WTC11 (cell line): ENCODE measurements at regions not wholly inside any gene's neighbourhood (a gene's known extent, or its start where the extent isn't known, plus 50 kb on each side); places are given as distances from the start of the nearest gene placed in this dataset.

Experiments
- ATAC-seq: fragments of 200-7000 bp; cut with Tn5 transposase; 2 replicates; pipeline ENCODE4 v1.10.0; 2021; ENCODE audit warnings: mild to moderate bottlenecking, moderate library complexity
- CTCF ChIA-PET: fragments of 300-600 bp; sonication (Branson Sonifier 250); formaldehyde crosslinking; loops from one replicate; lab custom pipeline; 2021; ENCODE audit warnings: antibody characterized with exemption; lab: Charles Lee
- POLR2A ChIA-PET: fragments of 350-600 bp; sonication (Branson Sonifier 250); formaldehyde crosslinking; loops from one replicate; lab custom pipeline; 2021; ENCODE audit warnings: antibody characterized with exemption; lab: Charles Lee
- DNase-seq: peaks from one replicate; pipeline ENCODE4 v3.0.0; 2021; ENCODE audit warnings: low spot score
- H3K27ac Mint-ChIP-seq: 2 replicates; pipeline ENCODE4 v1.8.0; 2021; ENCODE audit warnings: mixed read lengths
- H3K27me3 Mint-ChIP-seq: 2 replicates; pipeline ENCODE4 v1.8.0; 2021; ENCODE audit warnings: low read depth, mild to moderate bottlenecking, moderate library complexity, mixed read lengths
- H3K36me3 Mint-ChIP-seq: 2 replicates; pipeline ENCODE4 v1.8.0; 2021; ENCODE audit warnings: mixed read lengths
- H3K4me1 Mint-ChIP-seq: 2 replicates; pipeline ENCODE4 v1.8.0; 2022; ENCODE audit warnings: mixed read lengths
- H3K4me3 Mint-ChIP-seq: 2 replicates; pipeline ENCODE4 v1.8.0; 2021; ENCODE audit warnings: mild to moderate bottlenecking, moderate library complexity, mixed read lengths
- H3K9me3 Mint-ChIP-seq: 2 replicates; pipeline ENCODE4 v1.8.0; 2021; ENCODE audit warnings: mixed read lengths
- CREM ChIP-seq: sonication (generic); formaldehyde crosslinking; IDR thresholded peaks from 2 replicates; pipeline ENCODE4 v1.8.1; 2022; ENCODE audit warnings: mild to moderate bottlenecking, missing genetic modification reagents, moderate library complexity
- ESRRA ChIP-seq: sonication (generic); formaldehyde crosslinking; IDR thresholded peaks from 2 replicates; pipeline ENCODE4 v1.8.1; 2022; ENCODE audit warnings: mild to moderate bottlenecking, missing genetic modification reagents, borderline replicate concordance
- GABPB1 ChIP-seq: sonication (generic); formaldehyde crosslinking; IDR thresholded peaks from 2 replicates; pipeline ENCODE4 v1.8.1; 2023; ENCODE audit warnings: mild to moderate bottlenecking, missing genetic modification reagents
- GRHL2 ChIP-seq: fragments of 250-450 bp; sonication (Bioruptor Pico); IDR thresholded peaks from 2 replicates; pipeline ENCODE4 v1.8.0; 2022; ENCODE audit warnings: mild to moderate bottlenecking, moderate library complexity; ENCODE audit not compliant: insufficient replicate concordance, severe bottlenecking
- MYBL2 ChIP-seq: sonication (generic); formaldehyde crosslinking; IDR thresholded peaks from 2 replicates; pipeline ENCODE4 v1.8.1; 2023; ENCODE audit warnings: mild to moderate bottlenecking, moderate library complexity, missing genetic modification reagents
- NFATC4 ChIP-seq: fragments of 250-450 bp; sonication (Bioruptor Pico); IDR thresholded peaks from 2 replicates; pipeline ENCODE4 v1.9.0; 2021; ENCODE audit warnings: mild to moderate bottlenecking
- NFE2L1 ChIP-seq: sonication (generic); formaldehyde crosslinking; IDR thresholded peaks from 2 replicates; pipeline ENCODE4 v1.8.1; 2023; ENCODE audit warnings: missing genetic modification reagents
- NFYB ChIP-seq: sonication (generic); formaldehyde crosslinking; conservative IDR thresholded peaks from 2 replicates; pipeline ENCODE4 v1.8.0; 2022; ENCODE audit warnings: low read depth, missing genetic modification reagents
- PRRX2 ChIP-seq: fragments of 250-450 bp; sonication (Bioruptor Pico); IDR thresholded peaks from 2 replicates; pipeline ENCODE4 v1.8.0; 2021; ENCODE audit warnings: mild to moderate bottlenecking
- RELA ChIP-seq: sonication (generic); formaldehyde crosslinking; IDR thresholded peaks from 2 replicates; pipeline ENCODE4 v1.8.1; 2022; ENCODE audit warnings: missing genetic modification reagents, mild to moderate bottlenecking, borderline replicate concordance
- SP1 ChIP-seq: sonication (generic); formaldehyde crosslinking; conservative IDR thresholded peaks from 2 replicates; pipeline ENCODE4 v1.8.1; 2022; ENCODE audit warnings: missing genetic modification reagents
- ZNF423 ChIP-seq: fragments of 250-450 bp; sonication (Bioruptor Pico); IDR thresholded peaks from 2 replicates; pipeline ENCODE4 v2.1.2; 2022; ENCODE audit warnings: mild to moderate bottlenecking, moderate library complexity
- TF ChIP-seq, protein P1 (sequence below): fragments of 250-450 bp; sonication (Bioruptor Pico); IDR thresholded peaks from 2 replicates; pipeline ENCODE4 v2.1.2; 2022; ENCODE audit warnings: mild to moderate bottlenecking, moderate library complexity
- TF ChIP-seq, protein P2 (sequence below): sonication (generic); formaldehyde crosslinking; IDR thresholded peaks from 2 replicates; pipeline ENCODE4 v1.8.0; 2022; ENCODE audit warnings: mild to moderate bottlenecking, missing genetic modification reagents
- TF ChIP-seq, protein P3 (sequence below): sonication (generic); formaldehyde crosslinking; IDR thresholded peaks from 2 replicates; pipeline ENCODE4 v1.8.1; 2023; ENCODE audit warnings: mild to moderate bottlenecking, moderate library complexity, missing genetic modification reagents
- TF ChIP-seq, protein P4 (sequence below): fragments of 250-450 bp; sonication (Bioruptor Pico); IDR thresholded peaks from 2 replicates; pipeline ENCODE4 v1.8.0; 2021; ENCODE audit warnings: mild to moderate bottlenecking
- TF ChIP-seq, protein P5 (sequence below): fragments of 250-450 bp; sonication (Bioruptor Pico); IDR thresholded peaks from 2 replicates; pipeline ENCODE4 v1.9.0; 2021; ENCODE audit warnings: mild to moderate bottlenecking
- TF ChIP-seq, protein P6 (sequence below): sonication (generic); formaldehyde crosslinking; IDR thresholded peaks from 2 replicates; pipeline ENCODE4 v1.8.1; 2022; ENCODE audit warnings: missing genetic modification reagents, borderline replicate concordance
- TF ChIP-seq, protein P7 (sequence below): sonication (generic); formaldehyde crosslinking; IDR thresholded peaks from 2 replicates; pipeline ENCODE4 v1.8.0; 2023; ENCODE audit warnings: missing genetic modification reagents
- TF ChIP-seq, protein P8 (sequence below): sonication (generic); formaldehyde crosslinking; IDR thresholded peaks from 2 replicates; pipeline ENCODE4 v1.8.1; 2023; ENCODE audit warnings: mild to moderate bottlenecking, missing genetic modification reagents, borderline replicate concordance
- TF ChIP-seq, protein P9 (sequence below): fragments of 200-600 bp; IDR thresholded peaks from 2 replicates; pipeline ENCODE4 v1.8.0; 2022; ENCODE audit warnings: antibody characterized with exemption

DNA sequence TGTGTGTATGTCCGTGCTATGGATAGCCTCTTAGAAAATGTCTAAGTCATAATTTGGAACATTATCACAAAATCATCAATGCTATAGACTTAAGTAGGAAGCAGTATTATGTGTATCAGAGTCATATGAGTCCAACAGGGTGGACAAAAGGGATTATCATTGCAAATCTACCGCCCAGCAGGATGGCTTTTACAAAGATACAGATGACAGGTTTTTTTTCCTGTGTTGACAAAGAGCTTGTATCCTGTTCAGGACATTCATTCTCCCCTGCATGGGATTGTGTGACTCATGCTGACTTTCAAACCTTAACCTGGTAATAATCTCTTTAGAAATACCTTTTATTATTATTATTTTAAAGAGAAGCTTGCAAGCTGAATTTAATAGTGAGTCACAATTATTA is 310.3 kb upstream of the GNPDA2 start:
- DNase-seq (no peak), ATAC-seq (no peak)
- Mint-ChIP-seq H3K27me3 (peaks cover 31% of the 10 kb centered on the region), H3K4me3 (no peak overlapping the region), H3K36me3 (peaks cover 9% of the 10 kb centered on the region; the same call in 1 of the 2 replicates), H3K27ac (no peak overlapping the region), H3K4me1 (peaks cover 8% of the 10 kb centered on the region), H3K9me3 (peaks cover 14% of the 10 kb centered on the region)
- CTCF ChIA-PET = no interaction called here
- POLR2A ChIA-PET = no interaction called here
- TF ChIP-seq, protein P1, sequence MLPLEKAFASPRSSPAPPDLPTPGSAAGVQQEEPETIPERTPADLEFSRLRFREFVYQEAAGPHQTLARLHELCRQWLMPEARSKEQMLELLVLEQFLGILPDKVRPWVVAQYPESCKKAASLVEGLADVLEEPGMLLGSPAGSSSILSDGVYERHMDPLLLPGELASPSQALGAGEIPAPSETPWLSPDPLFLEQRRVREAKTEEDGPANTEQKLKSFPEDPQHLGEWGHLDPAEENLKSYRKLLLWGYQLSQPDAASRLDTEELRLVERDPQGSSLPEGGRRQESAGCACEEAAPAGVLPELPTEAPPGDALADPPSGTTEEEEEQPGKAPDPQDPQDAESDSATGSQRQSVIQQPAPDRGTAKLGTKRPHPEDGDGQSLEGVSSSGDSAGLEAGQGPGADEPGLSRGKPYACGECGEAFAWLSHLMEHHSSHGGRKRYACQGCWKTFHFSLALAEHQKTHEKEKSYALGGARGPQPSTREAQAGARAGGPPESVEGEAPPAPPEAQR (CRISPR knock-in tag) = no peak
- no peak for TF ChIP-seq NFATC4 (CRISPR knock-in tag)
- TF ChIP-seq, protein P2, sequence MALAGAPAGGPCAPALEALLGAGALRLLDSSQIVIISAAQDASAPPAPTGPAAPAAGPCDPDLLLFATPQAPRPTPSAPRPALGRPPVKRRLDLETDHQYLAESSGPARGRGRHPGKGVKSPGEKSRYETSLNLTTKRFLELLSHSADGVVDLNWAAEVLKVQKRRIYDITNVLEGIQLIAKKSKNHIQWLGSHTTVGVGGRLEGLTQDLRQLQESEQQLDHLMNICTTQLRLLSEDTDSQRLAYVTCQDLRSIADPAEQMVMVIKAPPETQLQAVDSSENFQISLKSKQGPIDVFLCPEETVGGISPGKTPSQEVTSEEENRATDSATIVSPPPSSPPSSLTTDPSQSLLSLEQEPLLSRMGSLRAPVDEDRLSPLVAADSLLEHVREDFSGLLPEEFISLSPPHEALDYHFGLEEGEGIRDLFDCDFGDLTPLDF (CRISPR knock-in tag) = no peak
- no peak for TF ChIP-seq ESRRA
- TF ChIP-seq, protein P3, sequence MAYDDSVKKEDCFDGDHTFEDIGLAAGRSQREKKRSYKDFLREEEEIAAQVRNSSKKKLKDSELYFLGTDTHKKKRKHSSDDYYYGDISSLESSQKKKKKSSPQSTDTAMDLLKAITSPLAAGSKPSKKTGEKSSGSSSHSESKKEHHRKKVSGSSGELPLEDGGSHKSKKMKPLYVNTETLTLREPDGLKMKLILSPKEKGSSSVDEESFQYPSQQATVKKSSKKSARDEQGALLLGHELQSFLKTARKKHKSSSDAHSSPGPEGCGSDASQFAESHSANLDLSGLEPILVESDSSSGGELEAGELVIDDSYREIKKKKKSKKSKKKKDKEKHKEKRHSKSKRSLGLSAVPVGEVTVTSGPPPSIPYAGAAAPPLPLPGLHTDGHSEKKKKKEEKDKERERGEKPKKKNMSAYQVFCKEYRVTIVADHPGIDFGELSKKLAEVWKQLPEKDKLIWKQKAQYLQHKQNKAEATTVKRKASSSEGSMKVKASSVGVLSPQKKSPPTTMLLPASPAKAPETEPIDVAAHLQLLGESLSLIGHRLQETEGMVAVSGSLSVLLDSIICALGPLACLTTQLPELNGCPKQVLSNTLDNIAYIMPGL (CRISPR knock-in tag) = no peak
- no peak for TF ChIP-seq NFE2L1 (CRISPR knock-in tag)
- no peak for TF ChIP-seq MYBL2 (CRISPR knock-in tag)
- no peak for TF ChIP-seq NFYB (CRISPR knock-in tag)
- TF ChIP-seq, protein P4, sequence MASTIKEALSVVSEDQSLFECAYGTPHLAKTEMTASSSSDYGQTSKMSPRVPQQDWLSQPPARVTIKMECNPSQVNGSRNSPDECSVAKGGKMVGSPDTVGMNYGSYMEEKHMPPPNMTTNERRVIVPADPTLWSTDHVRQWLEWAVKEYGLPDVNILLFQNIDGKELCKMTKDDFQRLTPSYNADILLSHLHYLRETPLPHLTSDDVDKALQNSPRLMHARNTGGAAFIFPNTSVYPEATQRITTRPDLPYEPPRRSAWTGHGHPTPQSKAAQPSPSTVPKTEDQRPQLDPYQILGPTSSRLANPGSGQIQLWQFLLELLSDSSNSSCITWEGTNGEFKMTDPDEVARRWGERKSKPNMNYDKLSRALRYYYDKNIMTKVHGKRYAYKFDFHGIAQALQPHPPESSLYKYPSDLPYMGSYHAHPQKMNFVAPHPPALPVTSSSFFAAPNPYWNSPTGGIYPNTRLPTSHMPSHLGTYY = no peak
- TF ChIP-seq, protein P5, sequence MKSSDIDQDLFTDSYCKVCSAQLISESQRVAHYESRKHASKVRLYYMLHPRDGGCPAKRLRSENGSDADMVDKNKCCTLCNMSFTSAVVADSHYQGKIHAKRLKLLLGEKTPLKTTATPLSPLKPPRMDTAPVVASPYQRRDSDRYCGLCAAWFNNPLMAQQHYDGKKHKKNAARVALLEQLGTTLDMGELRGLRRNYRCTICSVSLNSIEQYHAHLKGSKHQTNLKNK (CRISPR knock-in tag) = no peak
- no peak for TF ChIP-seq ZNF423 (CRISPR knock-in tag)
- TF ChIP-seq, protein P6, sequence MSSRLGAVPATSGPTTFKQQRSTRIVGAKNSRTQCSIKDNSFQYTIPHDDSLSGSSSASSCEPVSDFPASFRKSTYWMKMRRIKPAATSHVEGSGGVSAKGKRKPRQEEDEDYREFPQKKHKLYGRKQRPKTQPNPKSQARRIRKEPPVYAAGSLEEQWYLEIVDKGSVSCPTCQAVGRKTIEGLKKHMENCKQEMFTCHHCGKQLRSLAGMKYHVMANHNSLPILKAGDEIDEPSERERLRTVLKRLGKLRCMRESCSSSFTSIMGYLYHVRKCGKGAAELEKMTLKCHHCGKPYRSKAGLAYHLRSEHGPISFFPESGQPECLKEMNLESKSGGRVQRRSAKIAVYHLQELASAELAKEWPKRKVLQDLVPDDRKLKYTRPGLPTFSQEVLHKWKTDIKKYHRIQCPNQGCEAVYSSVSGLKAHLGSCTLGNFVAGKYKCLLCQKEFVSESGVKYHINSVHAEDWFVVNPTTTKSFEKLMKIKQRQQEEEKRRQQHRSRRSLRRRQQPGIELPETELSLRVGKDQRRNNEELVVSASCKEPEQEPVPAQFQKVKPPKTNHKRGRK (CRISPR knock-in tag) = no peak
- TF ChIP-seq PRRX2 (CRISPR knock-in tag) = no peak
- no peak for TF ChIP-seq GABPB1 (CRISPR knock-in tag)
- TF ChIP-seq, protein P7, sequence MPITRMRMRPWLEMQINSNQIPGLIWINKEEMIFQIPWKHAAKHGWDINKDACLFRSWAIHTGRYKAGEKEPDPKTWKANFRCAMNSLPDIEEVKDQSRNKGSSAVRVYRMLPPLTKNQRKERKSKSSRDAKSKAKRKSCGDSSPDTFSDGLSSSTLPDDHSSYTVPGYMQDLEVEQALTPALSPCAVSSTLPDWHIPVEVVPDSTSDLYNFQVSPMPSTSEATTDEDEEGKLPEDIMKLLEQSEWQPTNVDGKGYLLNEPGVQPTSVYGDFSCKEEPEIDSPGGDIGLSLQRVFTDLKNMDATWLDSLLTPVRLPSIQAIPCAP = no peak

DNA sequence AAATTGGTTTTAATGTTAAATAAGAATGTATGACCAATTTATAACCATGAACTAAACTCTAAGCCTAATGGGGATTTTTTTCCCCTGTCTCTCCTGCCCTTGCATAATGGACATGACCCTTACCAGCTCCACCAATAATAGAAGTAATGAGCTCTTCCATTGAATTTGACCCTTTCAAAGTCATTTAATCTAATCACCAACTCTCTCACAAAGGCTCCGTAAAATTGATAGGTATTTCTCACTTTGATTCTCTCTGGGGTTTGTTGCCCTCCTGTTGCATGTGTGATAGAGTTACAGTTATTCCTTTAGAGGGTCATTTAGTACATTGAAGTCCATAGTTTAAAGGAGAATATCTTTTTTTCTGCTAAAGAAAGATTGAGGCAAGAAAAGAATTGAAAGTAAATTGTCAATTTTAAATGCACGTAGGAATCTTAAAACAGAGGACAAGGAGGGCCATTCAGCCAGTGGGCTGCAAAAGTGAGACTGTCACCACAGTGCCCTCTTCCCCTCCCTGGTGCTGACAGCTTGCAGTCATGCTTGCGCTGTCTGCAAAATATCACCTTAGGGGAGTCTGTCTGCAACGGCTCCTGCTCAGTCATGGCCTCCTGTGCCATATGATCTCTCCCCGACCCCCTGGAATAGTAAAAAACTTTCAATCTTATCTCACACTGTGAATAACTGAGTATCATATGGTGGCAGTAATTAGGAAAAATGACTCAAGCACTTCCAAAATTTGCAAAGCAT is 307.5 kb upstream of the GNPDA2 start:
- ChIA-PET CTCF (no interaction called here), POLR2A (no interaction called here)
- peaks cover 59% of the 10 kb centered on the region for H3K27me3 Mint-ChIP-seq
- DNase-seq = no peak
- H3K9me3 Mint-ChIP-seq = peaks cover 10% of the 10 kb centered on the region; the same call in 1 of the 2 replicates
- no peak overlapping the region for H3K4me3 Mint-ChIP-seq
- no peaks in the 10 kb centered on the region for H3K36me3 Mint-ChIP-seq
- no peak overlapping the region for H3K27ac Mint-ChIP-seq
- ATAC-seq = no peak; the same call in 1 of the 2 replicates
- peaks cover 17% of the 10 kb centered on the region for H3K4me1 Mint-ChIP-seq
- no peak for TF ChIP-seq GRHL2 (CRISPR knock-in tag)
- no peak for TF ChIP-seq RELA (CRISPR knock-in tag)
- no peak for TF ChIP-seq ESRRA
- TF ChIP-seq, protein P8, sequence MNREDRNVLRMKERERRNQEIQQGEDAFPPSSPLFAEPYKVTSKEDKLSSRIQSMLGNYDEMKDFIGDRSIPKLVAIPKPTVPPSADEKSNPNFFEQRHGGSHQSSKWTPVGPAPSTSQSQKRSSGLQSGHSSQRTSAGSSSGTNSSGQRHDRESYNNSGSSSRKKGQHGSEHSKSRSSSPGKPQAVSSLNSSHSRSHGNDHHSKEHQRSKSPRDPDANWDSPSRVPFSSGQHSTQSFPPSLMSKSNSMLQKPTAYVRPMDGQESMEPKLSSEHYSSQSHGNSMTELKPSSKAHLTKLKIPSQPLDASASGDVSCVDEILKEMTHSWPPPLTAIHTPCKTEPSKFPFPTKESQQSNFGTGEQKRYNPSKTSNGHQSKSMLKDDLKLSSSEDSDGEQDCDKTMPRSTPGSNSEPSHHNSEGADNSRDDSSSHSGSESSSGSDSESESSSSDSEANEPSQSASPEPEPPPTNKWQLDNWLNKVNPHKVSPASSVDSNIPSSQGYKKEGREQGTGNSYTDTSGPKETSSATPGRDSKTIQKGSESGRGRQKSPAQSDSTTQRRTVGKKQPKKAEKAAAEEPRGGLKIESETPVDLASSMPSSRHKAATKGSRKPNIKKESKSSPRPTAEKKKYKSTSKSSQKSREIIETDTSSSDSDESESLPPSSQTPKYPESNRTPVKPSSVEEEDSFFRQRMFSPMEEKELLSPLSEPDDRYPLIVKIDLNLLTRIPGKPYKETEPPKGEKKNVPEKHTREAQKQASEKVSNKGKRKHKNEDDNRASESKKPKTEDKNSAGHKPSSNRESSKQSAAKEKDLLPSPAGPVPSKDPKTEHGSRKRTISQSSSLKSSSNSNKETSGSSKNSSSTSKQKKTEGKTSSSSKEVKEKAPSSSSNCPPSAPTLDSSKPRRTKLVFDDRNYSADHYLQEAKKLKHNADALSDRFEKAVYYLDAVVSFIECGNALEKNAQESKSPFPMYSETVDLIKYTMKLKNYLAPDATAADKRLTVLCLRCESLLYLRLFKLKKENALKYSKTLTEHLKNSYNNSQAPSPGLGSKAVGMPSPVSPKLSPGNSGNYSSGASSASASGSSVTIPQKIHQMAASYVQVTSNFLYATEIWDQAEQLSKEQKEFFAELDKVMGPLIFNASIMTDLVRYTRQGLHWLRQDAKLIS = no peak
- TF ChIP-seq SP1 (CRISPR knock-in tag) = no peak
- TF ChIP-seq, protein P9, sequence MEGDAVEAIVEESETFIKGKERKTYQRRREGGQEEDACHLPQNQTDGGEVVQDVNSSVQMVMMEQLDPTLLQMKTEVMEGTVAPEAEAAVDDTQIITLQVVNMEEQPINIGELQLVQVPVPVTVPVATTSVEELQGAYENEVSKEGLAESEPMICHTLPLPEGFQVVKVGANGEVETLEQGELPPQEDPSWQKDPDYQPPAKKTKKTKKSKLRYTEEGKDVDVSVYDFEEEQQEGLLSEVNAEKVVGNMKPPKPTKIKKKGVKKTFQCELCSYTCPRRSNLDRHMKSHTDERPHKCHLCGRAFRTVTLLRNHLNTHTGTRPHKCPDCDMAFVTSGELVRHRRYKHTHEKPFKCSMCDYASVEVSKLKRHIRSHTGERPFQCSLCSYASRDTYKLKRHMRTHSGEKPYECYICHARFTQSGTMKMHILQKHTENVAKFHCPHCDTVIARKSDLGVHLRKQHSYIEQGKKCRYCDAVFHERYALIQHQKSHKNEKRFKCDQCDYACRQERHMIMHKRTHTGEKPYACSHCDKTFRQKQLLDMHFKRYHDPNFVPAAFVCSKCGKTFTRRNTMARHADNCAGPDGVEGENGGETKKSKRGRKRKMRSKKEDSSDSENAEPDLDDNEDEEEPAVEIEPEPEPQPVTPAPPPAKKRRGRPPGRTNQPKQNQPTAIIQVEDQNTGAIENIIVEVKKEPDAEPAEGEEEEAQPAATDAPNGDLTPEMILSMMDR = no peak
- TF ChIP-seq CREM (CRISPR knock-in tag) = no peak
